MM.1S (cell line): ENCODE measurements at regions not wholly inside any gene's neighbourhood (a gene's known extent, or its start where the extent isn't known, plus 50 kb on each side); places are given as distances from the start of the nearest gene placed in this dataset.

ENCODE experiments used
- EZH2phosphoT487 ChIP-seq: fragments of 300-600 bp; sonication (generic); IDR thresholded peaks from 2 replicates; pipeline ENCODE4 v1.6.1; 2018; ENCODE audit warnings: antibody characterized with exemption, low read length
- TF ChIP-seq, protein P1 (sequence below): fragments of 300-600 bp; sonication (generic); IDR thresholded peaks from 2 replicates; pipeline ENCODE4 v1.5.1; 2016; ENCODE audit warnings: antibody characterized with exemption, low read length, mixed read lengths

DNA sequence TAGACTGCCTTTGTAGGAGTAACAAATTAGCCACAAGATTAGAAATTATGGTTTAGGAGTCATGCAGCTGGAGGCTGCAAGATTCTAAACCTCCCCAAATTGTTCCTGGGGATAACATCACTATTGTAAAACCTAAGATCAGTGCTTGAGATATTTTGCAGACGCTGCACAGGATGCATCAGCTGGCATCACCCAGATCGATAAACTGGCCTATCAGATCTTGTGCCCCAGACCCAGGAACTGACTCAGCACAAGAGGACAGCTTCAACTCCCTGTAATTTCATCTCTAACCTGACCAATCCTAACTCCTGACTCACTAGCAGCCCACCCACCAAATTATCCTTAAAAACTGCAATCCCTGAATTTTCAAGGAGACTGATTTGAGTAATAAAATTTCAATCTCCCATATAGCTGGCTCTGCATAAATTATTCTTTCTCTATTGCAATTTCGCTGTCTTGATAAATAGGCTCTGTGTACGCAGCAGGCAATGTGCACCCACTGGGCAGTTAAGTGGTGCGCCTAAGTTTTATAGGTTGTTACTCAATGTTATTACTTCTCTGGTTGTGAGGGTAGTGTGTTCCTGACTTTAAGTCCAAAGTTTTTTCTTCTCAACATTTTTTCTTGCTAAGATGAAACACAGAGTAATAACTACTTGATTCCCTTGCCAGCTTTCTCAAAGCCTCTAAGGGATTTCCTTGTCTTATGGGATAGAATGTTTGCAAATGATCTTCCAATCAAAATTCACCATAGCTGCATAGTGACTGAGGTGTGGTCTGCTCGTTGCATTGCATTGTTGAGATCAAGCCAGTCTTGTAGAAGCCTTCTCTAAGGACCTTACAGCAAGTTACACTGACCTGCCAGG lies 312.3 kb upstream of the DKK2 start:
- TF ChIP-seq, protein P1, sequence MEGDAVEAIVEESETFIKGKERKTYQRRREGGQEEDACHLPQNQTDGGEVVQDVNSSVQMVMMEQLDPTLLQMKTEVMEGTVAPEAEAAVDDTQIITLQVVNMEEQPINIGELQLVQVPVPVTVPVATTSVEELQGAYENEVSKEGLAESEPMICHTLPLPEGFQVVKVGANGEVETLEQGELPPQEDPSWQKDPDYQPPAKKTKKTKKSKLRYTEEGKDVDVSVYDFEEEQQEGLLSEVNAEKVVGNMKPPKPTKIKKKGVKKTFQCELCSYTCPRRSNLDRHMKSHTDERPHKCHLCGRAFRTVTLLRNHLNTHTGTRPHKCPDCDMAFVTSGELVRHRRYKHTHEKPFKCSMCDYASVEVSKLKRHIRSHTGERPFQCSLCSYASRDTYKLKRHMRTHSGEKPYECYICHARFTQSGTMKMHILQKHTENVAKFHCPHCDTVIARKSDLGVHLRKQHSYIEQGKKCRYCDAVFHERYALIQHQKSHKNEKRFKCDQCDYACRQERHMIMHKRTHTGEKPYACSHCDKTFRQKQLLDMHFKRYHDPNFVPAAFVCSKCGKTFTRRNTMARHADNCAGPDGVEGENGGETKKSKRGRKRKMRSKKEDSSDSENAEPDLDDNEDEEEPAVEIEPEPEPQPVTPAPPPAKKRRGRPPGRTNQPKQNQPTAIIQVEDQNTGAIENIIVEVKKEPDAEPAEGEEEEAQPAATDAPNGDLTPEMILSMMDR: no peak
- TF ChIP-seq EZH2phosphoT487: no peak
